WERI-Rb-1 (cell line): ENCODE measurements at regions not wholly inside any gene's neighbourhood (a gene's known extent, or its start where the extent isn't known, plus 50 kb on each side); places are given as distances from the start of the nearest gene placed in this dataset.

Source experiments
- DNase-seq: peaks from one replicate; pipeline ENCODE4 v3.0.0-alpha.2; 2020
- H3K27ac ChIP-seq: fragments of 250-450 bp; sonication (Bioruptor Pico); 2 replicates; pipeline ENCODE4 v1.5.1; 2020; ENCODE audit warnings: mild to moderate bottlenecking, moderate library complexity
- H3K27me3 ChIP-seq: fragments of 250-450 bp; sonication (Bioruptor Pico); 2 replicates; pipeline ENCODE4 v1.5.1; 2021; ENCODE audit warnings: mild to moderate bottlenecking, low read depth, moderate library complexity; ENCODE audit not compliant: insufficient read depth, severe bottlenecking
- H3K36me3 ChIP-seq: fragments of 250-450 bp; sonication (Bioruptor Pico); 2 replicates; pipeline ENCODE4 v1.5.1; 2020; ENCODE audit warnings: mild to moderate bottlenecking, moderate library complexity
- H3K4me3 ChIP-seq: 2 replicates; pipeline ENCODE4 v1.5.1; 2011; ENCODE audit warnings: low read depth, mild to moderate bottlenecking, control low read depth, low read length
- H3K9me3 ChIP-seq: fragments of 250-450 bp; sonication (Bioruptor Pico); 2 replicates; pipeline ENCODE4 v1.5.1; 2021; ENCODE audit warnings: mild to moderate bottlenecking, moderate library complexity; ENCODE audit not compliant: severe bottlenecking
- TF ChIP-seq, protein P1 (sequence below): IDR thresholded peaks from 2 replicates; pipeline ENCODE4 v1.5.1; 2011; ENCODE audit warnings: low read depth, mild to moderate bottlenecking, control low read depth, inconsistent platforms, low read length

GRCh38 chr2:239634769-239635168, 233.9 kb upstream of the HDAC4 start:
- no peak overlapping the region for H3K4me3 ChIP-seq
- TF ChIP-seq, protein P1, sequence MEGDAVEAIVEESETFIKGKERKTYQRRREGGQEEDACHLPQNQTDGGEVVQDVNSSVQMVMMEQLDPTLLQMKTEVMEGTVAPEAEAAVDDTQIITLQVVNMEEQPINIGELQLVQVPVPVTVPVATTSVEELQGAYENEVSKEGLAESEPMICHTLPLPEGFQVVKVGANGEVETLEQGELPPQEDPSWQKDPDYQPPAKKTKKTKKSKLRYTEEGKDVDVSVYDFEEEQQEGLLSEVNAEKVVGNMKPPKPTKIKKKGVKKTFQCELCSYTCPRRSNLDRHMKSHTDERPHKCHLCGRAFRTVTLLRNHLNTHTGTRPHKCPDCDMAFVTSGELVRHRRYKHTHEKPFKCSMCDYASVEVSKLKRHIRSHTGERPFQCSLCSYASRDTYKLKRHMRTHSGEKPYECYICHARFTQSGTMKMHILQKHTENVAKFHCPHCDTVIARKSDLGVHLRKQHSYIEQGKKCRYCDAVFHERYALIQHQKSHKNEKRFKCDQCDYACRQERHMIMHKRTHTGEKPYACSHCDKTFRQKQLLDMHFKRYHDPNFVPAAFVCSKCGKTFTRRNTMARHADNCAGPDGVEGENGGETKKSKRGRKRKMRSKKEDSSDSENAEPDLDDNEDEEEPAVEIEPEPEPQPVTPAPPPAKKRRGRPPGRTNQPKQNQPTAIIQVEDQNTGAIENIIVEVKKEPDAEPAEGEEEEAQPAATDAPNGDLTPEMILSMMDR = no peak
- no peak for DNase-seq
- H3K36me3 ChIP-seq = no peaks in the 10 kb centered on the region
- H3K27me3 ChIP-seq = peaks cover 78% of the 10 kb centered on the region
- H3K27ac ChIP-seq = no peak overlapping the region
- H3K9me3 ChIP-seq = no peaks in the 10 kb centered on the region

DNA sequence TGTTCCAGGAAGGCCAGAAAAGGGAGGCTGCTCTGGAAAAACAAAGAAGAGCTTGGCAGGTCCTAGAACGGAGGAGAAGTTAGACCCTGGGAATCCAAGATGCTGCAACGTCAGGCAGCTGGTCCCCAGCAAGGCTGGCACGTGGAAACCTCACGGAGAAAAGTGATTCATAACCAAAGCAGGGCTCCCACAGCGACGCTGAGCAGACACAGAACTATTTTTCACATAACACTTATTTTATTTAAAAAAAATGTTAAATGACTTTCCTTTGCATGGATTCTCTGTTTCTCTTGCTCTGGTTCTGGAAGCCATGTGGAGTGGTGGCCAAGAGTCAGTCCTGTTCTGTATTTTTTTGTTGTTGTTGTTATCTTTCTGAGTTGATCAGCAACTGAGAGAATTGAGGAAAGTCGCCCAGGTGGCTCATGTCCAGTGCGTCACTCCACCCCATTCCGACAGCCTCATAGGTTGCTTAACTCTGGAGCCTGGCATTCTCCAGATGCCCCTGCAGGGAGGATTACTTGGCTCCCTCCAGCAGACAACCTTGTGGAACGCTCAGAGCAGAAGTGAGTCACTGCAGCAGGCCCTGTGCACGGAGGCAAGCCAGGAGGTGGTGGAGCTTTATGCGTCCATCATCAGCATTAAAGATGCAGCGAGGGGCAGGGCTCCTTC, 229.9 kb upstream of the HDAC4 start:
- TF ChIP-seq, protein P1 = no peak
- H3K9me3 ChIP-seq = no peaks in the 10 kb centered on the region
- peaks cover 77% of the 10 kb centered on the region for H3K27me3 ChIP-seq
- no peak overlapping the region for H3K27ac ChIP-seq
- DNase-seq = no peak
- no peaks in the 10 kb centered on the region for H3K36me3 ChIP-seq
- H3K4me3 ChIP-seq = no peak overlapping the region

- no peak overlapping the region for H3K4me3 ChIP-seq
- TF ChIP-seq, protein P1 = no peak
- H3K27ac ChIP-seq = no peak overlapping the region
- DNase-seq = no peak
- H3K27me3 ChIP-seq = peaks cover 80% of the 10 kb centered on the region
- no peaks in the 10 kb centered on the region for H3K9me3 ChIP-seq
- H3K36me3 ChIP-seq = no peaks in the 10 kb centered on the region
These were observed 229.3 kb upstream of the HDAC4 start for GRCh38 chr2:239629926-239630617.

GRCh38 chr2:239626961-239627592, 226.3 kb upstream of the HDAC4 start:
- no peak overlapping the region for H3K4me3 ChIP-seq
- TF ChIP-seq, protein P1 = no peak
- no peaks in the 10 kb centered on the region for H3K9me3 ChIP-seq
- no peak for DNase-seq
- peaks cover 89% of the 10 kb centered on the region for H3K27me3 ChIP-seq
- no peak overlapping the region for H3K27ac ChIP-seq
- no peaks in the 10 kb centered on the region for H3K36me3 ChIP-seq

DNA sequence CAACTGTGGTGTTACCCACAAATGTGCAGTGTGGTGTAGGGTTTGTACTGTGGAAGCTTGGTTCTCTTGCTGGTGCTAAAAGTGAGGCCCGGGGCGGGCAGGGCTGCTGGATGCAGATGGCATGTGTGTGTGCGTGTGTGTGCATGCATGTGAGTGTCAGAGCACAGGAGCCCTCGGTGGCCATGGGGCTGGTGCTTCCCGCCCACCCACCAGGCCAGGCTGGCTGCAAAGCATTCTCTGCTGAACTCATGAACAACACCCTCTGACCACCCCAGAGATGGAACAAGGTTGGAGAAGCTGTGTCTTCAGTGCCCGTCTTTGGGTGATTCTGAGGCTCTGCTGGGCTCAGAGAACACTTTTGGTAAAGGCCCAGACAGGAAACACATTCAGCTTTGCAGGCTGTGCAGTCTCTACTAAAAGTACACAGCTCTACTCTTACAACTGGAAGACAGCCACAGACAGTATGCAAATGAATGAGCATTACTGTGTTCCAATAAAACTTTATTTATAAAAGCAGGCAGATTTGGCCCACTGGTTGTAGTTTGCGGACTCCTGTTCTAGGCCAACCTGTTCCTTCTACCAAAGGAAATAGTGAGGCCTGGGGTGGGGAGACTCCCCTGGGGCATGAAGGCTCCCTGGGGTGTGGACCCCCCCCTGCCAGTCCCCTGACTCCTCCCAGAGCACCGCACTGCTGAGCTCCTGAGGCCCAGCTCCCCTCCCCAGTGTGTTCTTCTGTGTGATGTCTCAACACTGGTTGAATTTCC, 225.3 kb upstream of the HDAC4 start:
- Histone ChIP-seq H3K4me3 (no peak overlapping the region), H3K27ac (no peak overlapping the region), H3K36me3 (no peaks in the 10 kb centered on the region), H3K27me3 (peaks cover 88% of the 10 kb centered on the region), H3K9me3 (no peaks in the 10 kb centered on the region)
- TF ChIP-seq, protein P1 = no peak
- DNase-seq = no peak
